ENCODE measurements at regions not wholly inside any gene's neighbourhood (a gene's known extent, or its start where the extent isn't known, plus 50 kb on each side); places are given as distances from the start of the nearest gene placed in this dataset.

- TF ChIP-seq GATA1 (IDR thresholded peaks at IDR 0.05; ENCODE audit: low read depth, low read length), result no peak
- TF ChIP-seq POLR2A (IDR thresholded peaks at IDR 0.05; ENCODE audit: low read length), result no peak
- no peak for DNase-seq
Observed at GRCh38 chr11:112400476-112401014, 139.9 kb upstream of the PLET1 start.

- DNase-seq, result no peak
Observed at GRCh38 chr11:112401036-112401769, 140.5 kb upstream of the PLET1 start.

GRCh38 chr11:112403432-112403831 is 142.8 kb upstream of the PLET1 start:
- TF ChIP-seq GATA1 (IDR thresholded peaks at IDR 0.05; ENCODE audit: low read depth, low read length), result no peak
- no peak for TF ChIP-seq POLR2A (IDR thresholded peaks at IDR 0.05; ENCODE audit: low read length)
- no peak for DNase-seq

More at GRCh38 chr11:112401036-112401769, 140.5 kb upstream of the PLET1 start:
- TF ChIP-seq GATA1 (IDR thresholded peaks at IDR 0.05; ENCODE audit: low read depth, low read length) (no peak), POLR2A (IDR thresholded peaks at IDR 0.05; ENCODE audit: low read length) (no peak)

- no peak for DNase-seq
- no peak for TF ChIP-seq POLR2A (IDR thresholded peaks at IDR 0.05; ENCODE audit: low read length)
- TF ChIP-seq GATA1 (IDR thresholded peaks at IDR 0.05; ENCODE audit: low read depth, low read length), result no peak
Observed at GRCh38 chr11:112404112-112404511, 143.5 kb upstream of the PLET1 start.

- TF ChIP-seq GATA1 (IDR thresholded peaks at IDR 0.05; ENCODE audit: low read depth, low read length) (no peak), POLR2A (IDR thresholded peaks at IDR 0.05; ENCODE audit: low read length) (no peak)
- DNase-seq, result no peak
Observed at GRCh38 chr11:112408517-112408916, 147.9 kb upstream of the PLET1 start.

- no peak for DNase-seq
- TF ChIP-seq GATA1 (IDR thresholded peaks at IDR 0.05; ENCODE audit: low read depth, low read length) (no peak), POLR2A (IDR thresholded peaks at IDR 0.05; ENCODE audit: low read length) (no peak)
Observed at GRCh38 chr11:112410325-112410724, 149.7 kb upstream of the PLET1 start.

- no peak for DNase-seq
- TF ChIP-seq GATA1 (IDR thresholded peaks at IDR 0.05; ENCODE audit: low read depth, low read length), result no peak
- TF ChIP-seq POLR2A (IDR thresholded peaks at IDR 0.05; ENCODE audit: low read length), result no peak
Observed at GRCh38 chr11:112412383-112412782, 151.7 kb upstream of the PLET1 start.

- TF ChIP-seq POLR2A (IDR thresholded peaks at IDR 0.05; ENCODE audit: low read length), result no peak
- TF ChIP-seq GATA1 (IDR thresholded peaks at IDR 0.05; ENCODE audit: low read depth, low read length), result no peak
- DNase-seq, result no peak
Observed at GRCh38 chr11:112417339-112417738, 156.7 kb upstream of the PLET1 start.

- TF ChIP-seq GATA1 (IDR thresholded peaks at IDR 0.05; ENCODE audit: low read depth, low read length) (no peak), POLR2A (IDR thresholded peaks at IDR 0.05; ENCODE audit: low read length) (no peak)
- no peak for DNase-seq
Observed at GRCh38 chr11:112418438-112418837, 157.8 kb upstream of the PLET1 start.

GRCh38 chr11:112421879-112422278 is 161.2 kb upstream of the PLET1 start:
- TF ChIP-seq GATA1 (IDR thresholded peaks at IDR 0.05; ENCODE audit: low read depth, low read length) (no peak), POLR2A (IDR thresholded peaks at IDR 0.05; ENCODE audit: low read length) (no peak)
- DNase-seq, result no peak

GRCh38 chr11:112425121-112425520 is 164.5 kb upstream of the PLET1 start:
- no peak for TF ChIP-seq GATA1 (IDR thresholded peaks at IDR 0.05; ENCODE audit: low read depth, low read length)
- TF ChIP-seq POLR2A (IDR thresholded peaks at IDR 0.05; ENCODE audit: low read length), result no peak
- DNase-seq, result no peak

- TF ChIP-seq GATA1 (IDR thresholded peaks at IDR 0.05; ENCODE audit: low read depth, low read length) (no peak), POLR2A (IDR thresholded peaks at IDR 0.05; ENCODE audit: low read length) (no peak)
- no peak for DNase-seq
Observed at GRCh38 chr11:112437096-112437495, 176.4 kb upstream of the PLET1 start.

- TF ChIP-seq POLR2A (IDR thresholded peaks at IDR 0.05; ENCODE audit: low read length), result no peak
- TF ChIP-seq GATA1 (IDR thresholded peaks at IDR 0.05; ENCODE audit: low read depth, low read length), result no peak
Observed at GRCh38 chr11:112439614-112440013, 179.0 kb upstream of the PLET1 start.

GRCh38 chr11:112440518-112440917 is 179.9 kb upstream of the PLET1 start:
- no peak for DNase-seq
- no peak for TF ChIP-seq POLR2A (IDR thresholded peaks at IDR 0.05; ENCODE audit: low read length)
- TF ChIP-seq GATA1 (IDR thresholded peaks at IDR 0.05; ENCODE audit: low read depth, low read length), result no peak

More at GRCh38 chr11:112439614-112440013, 179.0 kb upstream of the PLET1 start:
- no peak for DNase-seq

GRCh38 chr11:112448168-112448567 is 187.5 kb upstream of the PLET1 start:
- no peak for DNase-seq
- TF ChIP-seq GATA1 (IDR thresholded peaks at IDR 0.05; ENCODE audit: low read depth, low read length) (no peak), POLR2A (IDR thresholded peaks at IDR 0.05; ENCODE audit: low read length) (no peak)

Data from erythroblast (primary cell).